IMR-90 (cell line): ENCODE measurements at regions not wholly inside any gene's neighbourhood (a gene's known extent, or its start where the extent isn't known, plus 50 kb on each side); places are given as distances from the start of the nearest gene placed in this dataset.

ENCODE experiments used
- ATAC-seq: fragments of 200-7000 bp; cut with Tn5 transposase; 2 replicates; pipeline ENCODE4 v1.9.1; 2020; ENCODE audit warnings: low read depth, mild to moderate bottlenecking, moderate library complexity
- BruUV-seq: library from RNA; stranded (reverse); fragments of 400-500 nt; replicated peaks from 2 replicates; lab custom pipeline; 2021; lab: Mats Ljungman, UMichigan
- CTCF ChIA-PET: fragments of 300-600 bp; formaldehyde crosslinking; extraction: SDS; loops from one replicate; lab custom pipeline; 2021; ENCODE audit warnings: antibody characterized with exemption; lab: Yijun Ruan, JAX
- POLR2A ChIA-PET: fragments of 300-600 bp; sonication (Branson Sonifier 250); formaldehyde crosslinking; loops from one replicate; lab custom pipeline; 2022; ENCODE audit warnings: antibody characterized with exemption; ENCODE audit not compliant: unreplicated experiment; lab: Charles Lee
- DNase-seq: peaks from one replicate; pipeline ENCODE4 v3.0.0; 2013
- H2AFZ ChIP-seq: replicated peaks from 2 replicates; pipeline ENCODE3; 2013; ENCODE audit warnings: low read length, mild to moderate bottlenecking; ENCODE audit not compliant: poor library complexity
- H2AK5ac ChIP-seq: 2 replicates; pipeline ENCODE4 v1.6.1; 2013; ENCODE audit warnings: low read depth, low read length, inconsistent platforms
- H2AK9ac ChIP-seq: replicated peaks from 2 replicates; pipeline ENCODE3; 2013; ENCODE audit warnings: mild to moderate bottlenecking, low read depth, low read length, moderate library complexity; ENCODE audit not compliant: poor library complexity
- H2BK120ac ChIP-seq: 2 replicates; pipeline ENCODE4 v1.6.1; 2013; ENCODE audit warnings: low read depth, low read length, inconsistent platforms
- H2BK15ac ChIP-seq: 3 replicates; pipeline ENCODE4 v1.6.1; 2013; ENCODE audit warnings: low read depth, low read length, inconsistent platforms
- H2BK20ac ChIP-seq: 2 replicates; pipeline ENCODE4 v1.6.1; 2013; ENCODE audit warnings: low read depth, mild to moderate bottlenecking, inconsistent platforms, low read length, moderate library complexity
- H2BK5ac ChIP-seq: 2 replicates; pipeline ENCODE4 v1.6.1; 2013; ENCODE audit warnings: mild to moderate bottlenecking, low read depth, low read length, inconsistent platforms; ENCODE audit not compliant: poor library complexity, severe bottlenecking
- H3K14ac ChIP-seq: replicated peaks from 2 replicates; pipeline ENCODE4 v1.6.1; 2013; ENCODE audit warnings: low read depth, low read length, inconsistent platforms
- H3K18ac ChIP-seq: 2 replicates; pipeline ENCODE4 v1.6.1; 2013; ENCODE audit warnings: low read depth, low read length, control low read depth
- H3K23ac ChIP-seq: 2 replicates; pipeline ENCODE4 v1.6.1; 2013; ENCODE audit warnings: low read depth, low read length, inconsistent platforms
- H3K27ac ChIP-seq: 2 replicates; pipeline ENCODE4 v1.5.1; 2013; ENCODE audit warnings: mild to moderate bottlenecking, control low read depth, low read length; ENCODE audit not compliant: insufficient read depth
- H3K27me3 ChIP-seq: 2 replicates; pipeline ENCODE4 v1.6.1; 2013; ENCODE audit warnings: low read length; ENCODE audit not compliant: control insufficient read depth, insufficient read depth
- H3K36me3 ChIP-seq: 2 replicates; pipeline ENCODE4 v1.6.1; 2013; ENCODE audit warnings: low read length, mixed read lengths; ENCODE audit not compliant: control insufficient read depth, insufficient read depth
- H3K4ac ChIP-seq: 2 replicates; pipeline ENCODE4 v1.6.1; 2013; ENCODE audit warnings: low read depth, low read length, inconsistent platforms
- H3K4me1 ChIP-seq: 2 replicates; pipeline ENCODE4 v1.6.1; 2013; ENCODE audit warnings: low read length, mixed read lengths; ENCODE audit not compliant: control insufficient read depth, insufficient read depth
- H3K4me2 ChIP-seq: 2 replicates; pipeline ENCODE4 v1.6.1; 2013; ENCODE audit warnings: low read depth, mild to moderate bottlenecking, control low read depth, low read length, moderate library complexity
- H3K4me3 ChIP-seq: 2 replicates; pipeline ENCODE4 v1.5.1; 2013; ENCODE audit warnings: low read depth, mild to moderate bottlenecking, control low read depth, low read length, moderate library complexity; ENCODE audit not compliant: insufficient read depth
- H3K56ac ChIP-seq: 2 replicates; pipeline ENCODE4 v1.6.1; 2013; ENCODE audit warnings: low read length, inconsistent platforms; ENCODE audit not compliant: insufficient read depth; ENCODE audit errors: extremely low read depth
- H3K79me1 ChIP-seq, 2 experiments: 2 replicates each; pipeline ENCODE4 v1.6.1; 2013; ENCODE audit warnings: low read length in 2 of 2, inconsistent platforms in 1 of 2, low read depth in 1 of 2
- H3K9ac ChIP-seq: 2 replicates; pipeline ENCODE4 v1.6.1; 2013; ENCODE audit warnings: low read depth, low read length, control low read depth
- H3K9me1 ChIP-seq: 2 replicates; pipeline ENCODE4 v1.6.1; 2013; ENCODE audit warnings: low read length, inconsistent platforms; ENCODE audit not compliant: insufficient read depth
- H3K9me3 ChIP-seq: 2 replicates; pipeline ENCODE4 v1.6.1; 2013; ENCODE audit warnings: low read length; ENCODE audit not compliant: control insufficient read depth, insufficient read depth
- H4K20me1 ChIP-seq: 2 replicates; pipeline ENCODE4 v1.6.1; 2013; ENCODE audit warnings: low read length, inconsistent platforms; ENCODE audit not compliant: insufficient read depth
- H4K5ac ChIP-seq: 2 replicates; pipeline ENCODE4 v1.6.1; 2013; ENCODE audit warnings: mild to moderate bottlenecking, low read depth, low read length, control low read depth
- H4K8ac ChIP-seq, 2 experiments: 2 replicates each; pipeline ENCODE4 v1.6.1; 2013; ENCODE audit warnings: low read depth in 2 of 2, low read length in 2 of 2, control low read depth in 1 of 2, inconsistent platforms in 1 of 2
- H4K91ac ChIP-seq: 2 replicates; pipeline ENCODE4 v1.6.1; 2013; ENCODE audit warnings: low read depth, low read length, inconsistent platforms; ENCODE audit not compliant: insufficient read depth
- BHLHE40 ChIP-seq: fragments of 150-350 bp; IDR thresholded peaks from 2 replicates; pipeline ENCODE4 v1.6.1; 2016; ENCODE audit warnings: mild to moderate bottlenecking, low read depth, low read length
- FOS ChIP-seq: fragments of 150-350 bp; IDR thresholded peaks from 2 replicates; pipeline ENCODE4 v1.6.1; 2016; ENCODE audit warnings: low read depth, low read length
- MAFK ChIP-seq: IDR thresholded peaks from 2 replicates; pipeline ENCODE4 v1.6.1; 2012; ENCODE audit warnings: low read depth, low read length, improper control_type of control experiment
- MAZ ChIP-seq: IDR thresholded peaks from 2 replicates; pipeline ENCODE4 v1.6.1; 2012; ENCODE audit warnings: low read depth, mild to moderate bottlenecking, low read length, improper control_type of control experiment, moderate library complexity, borderline replicate concordance
- MXI1 ChIP-seq: IDR thresholded peaks from 2 replicates; pipeline ENCODE4 v1.6.1; 2012; ENCODE audit warnings: low read depth, mild to moderate bottlenecking, low read length, moderate library complexity, borderline replicate concordance
- NFE2L2 ChIP-seq: fragments of 150-350 bp; IDR thresholded peaks from 2 replicates; pipeline ENCODE4 v1.6.1; 2016; ENCODE audit warnings: low read depth, mild to moderate bottlenecking, low read length
- RAD21 ChIP-seq: IDR thresholded peaks from 2 replicates; pipeline ENCODE4 v1.6.1; 2012; ENCODE audit warnings: low read length, improper control_type of control experiment
- RFX5 ChIP-seq: IDR thresholded peaks from 2 replicates; pipeline ENCODE4 v1.8.0; 2012; ENCODE audit warnings: low read depth, mild to moderate bottlenecking, low read length, moderate library complexity
- SMC3 ChIP-seq: fragments of 150-350 bp; IDR thresholded peaks from 2 replicates; pipeline ENCODE4 v1.6.1; 2016; ENCODE audit warnings: low read depth, mild to moderate bottlenecking, antibody characterized with exemption, low read length, moderate library complexity
- WGBS, 2 experiments: methylation state at CpG; one replicate each; pipeline versions ENCODE4 v1.1.5 to v1.1.7; 2013; ENCODE audit warnings: missing lambda C conversion rate in 2 of 2; ENCODE audit not compliant: insufficient read length in 1 of 2; ENCODE audit errors: extremely low coverage in 2 of 2; 5-methylcytosine and 5-hydroxymethylcytosine counted together
- dilution Hi-C: fragments of 300-500 bp; cut with HindIII; formaldehyde crosslinking; loops from one replicate; pipeline ENCODE4 v1.14.3; 2018; ENCODE audit warnings: low sequenced_read_pairs; ENCODE audit not compliant: unreplicated experiment
- in situ Hi-C: fragments of 300-500 bp; cut with MboI; formaldehyde crosslinking; loops from 3 replicates; pipeline ENCODE4 v1.14.3; 2019; ENCODE audit warnings: low sequenced_read_pairs, inconsistent platforms, mixed read lengths
- intact Hi-C: fragments of 100-400 bp; cut with micrococcal nuclease; formaldehyde crosslinking; loops from 2 replicates; pipeline ENCODE4 v1.10.0; 2022
- TF ChIP-seq, protein P1 (sequence below): conservative IDR thresholded peaks from 2 replicates; pipeline ENCODE4 v1.5.1; 2012; ENCODE audit warnings: mild to moderate bottlenecking, low read depth, low read length, improper control_type of control experiment
- TF ChIP-seq, protein P2 (sequence below): fragments of 150-350 bp; IDR thresholded peaks from 2 replicates; pipeline ENCODE4 v1.6.1; 2016; ENCODE audit warnings: low read depth, mild to moderate bottlenecking, low read length, moderate library complexity, borderline replicate concordance

DNA sequence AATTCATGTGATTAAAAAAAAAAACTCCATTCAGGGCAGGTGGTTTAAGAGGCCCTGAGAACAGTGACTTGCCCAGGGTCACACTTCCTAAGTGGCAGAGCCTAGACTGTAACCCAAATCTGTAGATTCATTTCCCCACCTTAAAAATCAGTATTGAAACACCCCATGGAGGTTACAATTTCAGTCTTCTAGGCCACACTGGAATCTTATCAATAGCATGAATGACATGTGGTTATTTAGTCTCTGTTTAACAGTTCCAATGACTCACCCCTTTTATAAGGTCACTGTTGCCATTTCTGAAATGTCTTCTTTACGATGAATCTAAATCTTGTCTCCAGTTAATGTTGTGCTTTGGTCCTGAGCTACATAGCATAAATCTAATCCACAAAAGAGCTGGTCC lies 262.3 kb upstream of the GRIP1 start:
- Histone ChIP-seq H3K4ac (no peak overlapping the region), H3K18ac (no peak overlapping the region), H3K79me1 (no peaks in the 10 kb centered on the region), H3K36me3 (no peaks in the 10 kb centered on the region), H3K9ac (no peak overlapping the region), H3K56ac (no peak overlapping the region), H4K91ac (no peak overlapping the region), H2BK5ac (no peak overlapping the region), H3K4me2 (no peak overlapping the region), H3K9me3 (no peaks in the 10 kb centered on the region), H3K9me1 (no peaks in the 10 kb centered on the region), H3K4me3 (no peak overlapping the region), H2AK9ac (no peak overlapping the region), H2AFZ (no peak overlapping the region), H2BK120ac (no peak overlapping the region), H2AK5ac (no peak overlapping the region), H4K20me1 (no peaks in the 10 kb centered on the region), H4K5ac (no peak overlapping the region), H3K27ac (no peak overlapping the region), H2BK20ac (no peak overlapping the region), H3K4me1 (no peaks in the 10 kb centered on the region), H3K27me3 (no peaks in the 10 kb centered on the region), H2BK15ac (no peak overlapping the region), H4K8ac (no peak overlapping the region), H3K14ac (no peak overlapping the region), H3K23ac (no peak overlapping the region)
- dilution Hi-C loops: no loop called here
- in situ Hi-C loops: no loop called here
- BruUV-seq: no TSS peak
- ChIA-PET POLR2A (no interaction called here), CTCF (interaction anchor here (0.6 to 1.0 kb wide), 2 partner anchors 31 to 348 kb away, joined by 3 read pairs; no protein-coding TSS in a partner anchor)
- 50% methylated on average over 1 of the region's 1 CpG; no CpG with 5 or more reads in 1 of the 2 experiments for WGBS, 2 experiments
- intact Hi-C loops: no loop called here
- DNase-seq (no peak), ATAC-seq (no peak)
- TF ChIP-seq BHLHE40 (no peak), FOS (no peak), MAFK (no peak), MAZ (no peak), NFE2L2 (no peak), MXI1 (no peak), RFX5 (no peak), RAD21 (no peak), SMC3 (no peak)
- TF ChIP-seq, protein P1, sequence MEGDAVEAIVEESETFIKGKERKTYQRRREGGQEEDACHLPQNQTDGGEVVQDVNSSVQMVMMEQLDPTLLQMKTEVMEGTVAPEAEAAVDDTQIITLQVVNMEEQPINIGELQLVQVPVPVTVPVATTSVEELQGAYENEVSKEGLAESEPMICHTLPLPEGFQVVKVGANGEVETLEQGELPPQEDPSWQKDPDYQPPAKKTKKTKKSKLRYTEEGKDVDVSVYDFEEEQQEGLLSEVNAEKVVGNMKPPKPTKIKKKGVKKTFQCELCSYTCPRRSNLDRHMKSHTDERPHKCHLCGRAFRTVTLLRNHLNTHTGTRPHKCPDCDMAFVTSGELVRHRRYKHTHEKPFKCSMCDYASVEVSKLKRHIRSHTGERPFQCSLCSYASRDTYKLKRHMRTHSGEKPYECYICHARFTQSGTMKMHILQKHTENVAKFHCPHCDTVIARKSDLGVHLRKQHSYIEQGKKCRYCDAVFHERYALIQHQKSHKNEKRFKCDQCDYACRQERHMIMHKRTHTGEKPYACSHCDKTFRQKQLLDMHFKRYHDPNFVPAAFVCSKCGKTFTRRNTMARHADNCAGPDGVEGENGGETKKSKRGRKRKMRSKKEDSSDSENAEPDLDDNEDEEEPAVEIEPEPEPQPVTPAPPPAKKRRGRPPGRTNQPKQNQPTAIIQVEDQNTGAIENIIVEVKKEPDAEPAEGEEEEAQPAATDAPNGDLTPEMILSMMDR: no peak
- TF ChIP-seq, protein P2, sequence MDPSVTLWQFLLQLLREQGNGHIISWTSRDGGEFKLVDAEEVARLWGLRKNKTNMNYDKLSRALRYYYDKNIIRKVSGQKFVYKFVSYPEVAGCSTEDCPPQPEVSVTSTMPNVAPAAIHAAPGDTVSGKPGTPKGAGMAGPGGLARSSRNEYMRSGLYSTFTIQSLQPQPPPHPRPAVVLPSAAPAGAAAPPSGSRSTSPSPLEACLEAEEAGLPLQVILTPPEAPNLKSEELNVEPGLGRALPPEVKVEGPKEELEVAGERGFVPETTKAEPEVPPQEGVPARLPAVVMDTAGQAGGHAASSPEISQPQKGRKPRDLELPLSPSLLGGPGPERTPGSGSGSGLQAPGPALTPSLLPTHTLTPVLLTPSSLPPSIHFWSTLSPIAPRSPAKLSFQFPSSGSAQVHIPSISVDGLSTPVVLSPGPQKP: no peak
